ENCODE measurements at regions not wholly inside any gene's neighbourhood (a gene's known extent, or its start where the extent isn't known, plus 50 kb on each side); places are given as distances from the start of the nearest gene placed in this dataset.

- TF ChIP-seq ZNF609 (CRISPR knock-in tag; IDR thresholded peaks at IDR 0.05; ENCODE audit: borderline replicate concordance) (no peak), ZNF512 (CRISPR knock-in tag; IDR thresholded peaks at IDR 0.05) (0 out of 2 replicates have a peak, but pooled peaks have one; percentile 37), KIAA2018 (CRISPR knock-in tag; IDR thresholded peaks at IDR 0.05; ENCODE audit: borderline replicate concordance) (no peak), ZNF710 (CRISPR knock-in tag; IDR thresholded peaks at IDR 0.05; ENCODE audit: borderline replicate concordance) (no peak), ZNF280B (CRISPR knock-in tag; IDR thresholded peaks at IDR 0.05; ENCODE audit: borderline replicate concordance) (peak; percentile 76; the same call in 1 of the 2 replicates), BRCA1 (CRISPR knock-in tag; IDR thresholded peaks at IDR 0.05) (no peak), ZFY (CRISPR knock-in tag; IDR thresholded peaks at IDR 0.05) (no peak)
Measured at GRCh38 chr9:121550569-121551512, 51.2 kb upstream of the GGTA1 start (continued).
